GM19468 (cell line): ENCODE measurements at regions not wholly inside any gene's neighbourhood (a gene's known extent, or its start where the extent isn't known, plus 50 kb on each side); places are given as distances from the start of the nearest gene placed in this dataset.
A peak's percentile ranks its signal among the peaks of the same experiment; 100 is the strongest.

Experiments
- ATAC-seq: cut with Tn5 transposase; IDR thresholded peaks from one replicate; pipeline ENCODE4 v1.9.1; 2021; ENCODE audit warnings: mild to moderate bottlenecking, moderate library complexity, moderate number of reproducible peaks; ENCODE audit not compliant: unreplicated experiment; ENCODE audit errors: extremely low read depth

GRCh38 chr11:15374418-15374817 lies 259.7 kb downstream of the INSC start:
- ATAC-seq: no peak

DNA sequence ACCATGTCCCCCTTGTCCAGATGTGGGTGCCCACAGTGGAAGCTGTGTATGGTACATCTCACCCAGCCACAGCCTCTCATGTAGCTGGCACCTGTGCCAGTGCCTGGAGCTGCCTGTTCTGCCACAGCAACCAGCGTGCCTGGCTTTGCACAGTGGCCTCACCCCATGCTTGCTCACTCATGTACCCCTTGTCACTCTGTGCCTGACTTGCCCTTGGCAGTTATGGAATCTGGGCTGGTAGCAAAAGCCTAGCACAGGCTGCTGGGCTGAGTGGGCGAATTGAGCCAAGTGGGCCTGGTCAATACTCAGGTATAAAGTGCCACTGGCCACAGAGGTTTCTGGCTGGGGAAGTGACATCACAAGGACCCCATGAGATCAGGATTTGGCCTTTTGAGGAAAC lies 264.2 kb downstream of the INSC start:
- ATAC-seq: no peak

DNA sequence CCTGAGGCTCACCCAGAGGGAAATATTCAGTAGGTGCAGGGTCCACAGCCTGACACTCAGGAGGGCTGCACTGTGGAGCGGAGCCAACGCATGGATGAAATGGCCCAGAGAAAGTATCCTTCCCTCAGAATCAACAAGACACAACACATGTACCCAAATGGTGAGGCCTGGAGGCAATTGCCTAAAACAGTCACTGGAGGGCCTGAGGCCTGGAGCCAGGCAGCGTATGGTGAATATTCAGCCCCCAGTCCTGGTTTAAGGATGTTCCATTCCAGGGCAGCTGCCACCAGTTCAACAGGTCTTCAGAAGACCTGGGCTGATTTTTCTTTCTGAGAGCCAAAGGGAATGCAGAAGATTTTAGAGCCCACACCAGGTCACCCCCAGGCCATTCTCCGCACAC lies 264.8 kb downstream of the INSC start:
- no peak for ATAC-seq

DNA sequence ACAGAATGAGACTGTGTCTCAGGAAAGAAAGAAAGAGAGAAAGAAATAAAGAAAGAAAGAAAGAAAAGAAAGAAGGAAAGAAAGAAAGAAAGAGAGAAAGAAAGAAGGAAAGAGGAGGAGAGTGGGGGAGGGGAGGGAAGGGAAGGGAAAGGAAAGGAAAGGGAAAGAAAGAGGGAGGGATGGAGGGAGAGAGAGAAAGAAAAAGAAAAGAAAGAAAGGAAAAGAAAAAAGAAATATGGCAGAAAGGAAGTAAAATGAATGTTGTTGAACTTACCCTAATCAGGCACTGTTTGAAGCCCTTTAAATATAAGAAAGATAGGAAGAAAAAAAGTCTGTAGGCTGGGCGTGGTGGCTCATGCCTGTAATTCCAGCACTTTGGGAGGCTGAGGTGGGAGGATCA lies 276.1 kb downstream of the INSC start:
- no peak for ATAC-seq

DNA sequence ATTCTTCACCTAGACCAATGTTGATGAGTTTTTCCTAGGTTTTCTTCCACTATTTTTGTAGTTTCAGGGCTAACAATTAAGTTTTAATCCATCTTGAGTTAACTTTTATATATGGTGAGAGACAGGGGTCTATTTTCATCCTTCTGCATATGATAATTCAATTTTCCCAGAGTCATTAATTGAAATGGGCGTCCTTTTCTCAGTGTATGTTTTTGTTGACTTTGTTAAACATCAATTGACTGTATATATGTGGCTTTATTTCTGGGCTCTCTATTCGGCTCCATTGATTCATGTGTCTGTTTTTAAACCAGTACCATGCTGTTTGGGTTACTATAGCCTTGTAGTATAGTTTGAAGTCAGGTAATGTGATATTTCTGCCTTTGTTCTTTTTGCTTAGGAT lies 282.1 kb downstream of the INSC start:
- no peak for ATAC-seq

GRCh38 chr11:15406851-15407351 lies 292.2 kb downstream of the INSC start:
- ATAC-seq: no peak

DNA sequence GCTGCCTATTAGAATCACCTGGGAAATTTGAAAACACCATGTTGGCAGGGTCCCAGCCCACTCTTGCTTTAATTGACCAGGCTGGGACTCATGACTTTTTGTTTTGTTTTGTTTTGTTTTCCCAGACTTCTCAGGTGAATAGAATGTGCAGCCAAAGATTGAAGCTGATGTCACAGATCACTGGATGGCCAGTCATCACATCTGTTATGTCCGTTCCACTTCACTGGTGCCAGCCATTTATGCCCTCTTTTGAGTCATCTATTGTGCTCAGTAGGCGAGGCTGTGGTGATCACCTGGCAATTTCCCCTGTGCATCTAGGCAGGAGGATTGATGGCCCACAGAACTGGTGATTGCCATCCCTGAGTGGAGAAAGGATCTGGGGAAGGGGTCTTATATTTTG lies 297.3 kb downstream of the INSC start:
- no peak for ATAC-seq

GRCh38 chr11:15418921-15419320 lies 304.2 kb downstream of the INSC start:
- no peak for ATAC-seq

GRCh38 chr11:15419696-15420095 lies 305.0 kb downstream of the INSC start:
- ATAC-seq: no peak

GRCh38 chr11:15430381-15430780 lies 315.7 kb downstream of the INSC start:
- no peak for ATAC-seq

DNA sequence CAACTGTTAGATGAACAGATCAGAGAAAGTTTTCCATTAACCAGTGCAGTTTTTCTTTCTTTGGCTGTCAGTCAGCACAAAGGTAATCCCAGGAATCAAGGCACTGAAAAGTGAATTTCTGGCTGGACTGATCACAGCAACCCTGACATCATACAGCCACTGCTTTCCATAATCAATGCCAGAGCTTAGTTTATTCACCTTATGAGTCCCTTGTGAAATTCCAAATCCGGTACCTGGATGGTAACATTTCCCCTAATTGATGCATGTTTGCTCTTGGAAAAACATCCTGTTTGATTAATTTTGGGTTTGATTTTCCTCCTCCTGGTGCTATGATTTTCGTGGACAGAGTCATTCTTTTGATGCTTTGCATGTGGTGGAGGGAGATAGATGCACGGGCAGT lies 319.8 kb downstream of the INSC start:
- ATAC-seq: no peak

DNA sequence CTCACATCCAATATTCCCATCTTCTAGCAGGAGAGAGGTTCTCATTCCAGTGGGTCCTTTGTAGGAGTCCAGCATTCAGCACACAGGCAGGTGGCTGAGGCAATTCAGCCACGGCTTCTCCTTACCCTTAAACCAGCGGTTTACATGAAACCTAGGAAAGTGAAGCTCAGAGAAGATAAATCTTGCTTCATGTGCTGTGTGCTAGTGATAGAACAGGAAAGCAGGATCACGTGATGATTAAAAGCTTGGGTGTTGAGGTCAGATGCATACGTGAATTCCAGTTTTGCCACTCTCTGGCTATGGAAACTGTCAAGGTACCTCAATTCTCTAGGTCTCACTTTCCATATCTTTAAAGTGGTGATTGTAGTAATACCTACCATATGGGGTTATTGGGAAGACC lies 331.6 kb downstream of the INSC start:
- no peak for ATAC-seq

- ATAC-seq: no peak
These were observed 332.2 kb downstream of the INSC start for GRCh38 chr11:15446929-15447328.

DNA sequence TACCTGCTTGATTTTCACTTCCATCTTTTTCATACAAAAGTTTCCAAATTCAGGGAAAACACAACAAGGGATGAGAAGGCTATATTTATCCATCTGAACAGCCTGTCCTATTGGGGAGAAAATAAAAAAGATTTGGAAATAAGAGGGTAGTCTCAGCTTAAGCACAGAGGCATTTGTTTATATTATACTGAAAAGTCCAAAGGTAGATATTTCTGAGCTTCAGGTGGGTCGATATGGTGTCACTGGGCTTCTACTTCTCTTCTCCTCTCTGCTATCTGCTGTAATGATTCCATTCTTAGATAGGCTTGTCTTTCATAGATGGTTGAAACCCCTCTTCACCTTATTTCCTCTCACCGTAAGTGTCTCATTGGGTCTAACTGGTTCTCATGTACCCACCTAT lies 337.0 kb downstream of the INSC start:
- ATAC-seq: no peak

DNA sequence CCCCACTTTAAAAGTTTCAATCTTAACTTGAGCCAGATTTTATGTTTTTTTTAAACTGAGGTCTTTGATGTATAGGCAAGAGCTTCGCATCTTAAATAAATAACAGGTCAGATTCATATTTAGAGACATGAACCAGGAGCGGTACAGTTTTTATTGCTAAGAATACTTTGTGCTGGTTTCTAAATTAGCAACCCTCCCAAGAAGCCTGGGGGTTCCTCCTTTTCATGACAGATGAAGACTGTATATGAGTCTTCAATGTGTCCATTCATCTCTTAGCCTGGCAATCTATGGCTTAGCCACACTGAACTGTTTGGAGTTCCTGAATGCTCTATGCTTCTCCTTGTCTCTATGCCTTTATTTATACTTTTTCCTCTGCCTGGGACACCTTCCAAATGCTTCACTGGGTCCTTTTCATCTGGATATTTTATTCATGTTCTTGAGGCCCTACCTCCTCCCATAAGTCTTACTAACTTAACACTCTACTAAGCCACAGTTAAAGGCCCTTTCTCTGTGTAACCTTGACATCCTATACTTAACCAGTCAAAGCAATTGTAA lies 338.6 kb downstream of the INSC start:
- ATAC-seq: no peak

- ATAC-seq: no peak
These were observed 353.7 kb downstream of the INSC start for GRCh38 chr11:15468466-15468865.

GRCh38 chr11:15471048-15471894 lies 356.5 kb downstream of the INSC start:
- no peak for ATAC-seq

GRCh38 chr11:15471895-15472799 lies 357.4 kb downstream of the INSC start:
- ATAC-seq: no peak

DNA sequence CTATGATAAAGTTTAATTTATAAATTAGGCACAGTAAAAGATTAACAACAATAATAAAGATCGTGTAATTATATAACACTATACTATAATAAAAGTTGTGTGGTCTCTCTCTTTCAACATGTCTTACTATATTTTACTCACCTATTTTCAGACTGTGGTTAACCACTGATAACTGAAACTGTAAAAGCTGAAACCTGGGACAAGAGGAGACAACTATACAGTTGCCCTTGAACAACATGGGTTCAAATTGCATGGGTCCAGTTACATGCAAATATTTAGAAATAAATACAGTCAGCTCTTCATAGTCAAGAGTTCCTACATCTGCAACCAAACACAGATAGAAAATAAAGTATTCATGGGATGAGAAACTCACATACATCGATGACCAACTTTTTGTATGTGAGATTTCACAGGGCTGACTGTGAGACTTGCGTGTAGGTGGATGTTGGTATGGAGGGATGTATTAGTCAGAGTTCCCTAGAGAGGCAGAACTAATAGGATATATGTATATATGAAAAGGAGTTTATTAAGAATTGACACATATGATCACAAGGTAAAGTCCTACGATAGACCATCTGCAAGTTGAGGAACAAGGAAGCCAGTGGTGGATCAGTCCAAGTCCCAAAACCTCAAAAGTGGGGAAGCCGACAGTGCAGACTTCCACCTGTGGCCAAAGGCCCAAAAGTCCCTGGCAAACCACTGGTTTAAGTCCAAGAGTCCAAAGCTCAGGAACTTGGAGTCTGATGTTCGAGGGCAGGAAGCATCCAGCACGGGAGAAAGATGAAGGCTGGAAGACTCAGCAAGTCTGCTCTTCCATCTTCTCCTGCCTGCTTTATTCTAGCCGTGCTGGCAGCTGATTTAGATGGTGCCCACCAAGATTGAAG lies 359.5 kb downstream of the INSC start:
- ATAC-seq: peak; percentile 24

DNA sequence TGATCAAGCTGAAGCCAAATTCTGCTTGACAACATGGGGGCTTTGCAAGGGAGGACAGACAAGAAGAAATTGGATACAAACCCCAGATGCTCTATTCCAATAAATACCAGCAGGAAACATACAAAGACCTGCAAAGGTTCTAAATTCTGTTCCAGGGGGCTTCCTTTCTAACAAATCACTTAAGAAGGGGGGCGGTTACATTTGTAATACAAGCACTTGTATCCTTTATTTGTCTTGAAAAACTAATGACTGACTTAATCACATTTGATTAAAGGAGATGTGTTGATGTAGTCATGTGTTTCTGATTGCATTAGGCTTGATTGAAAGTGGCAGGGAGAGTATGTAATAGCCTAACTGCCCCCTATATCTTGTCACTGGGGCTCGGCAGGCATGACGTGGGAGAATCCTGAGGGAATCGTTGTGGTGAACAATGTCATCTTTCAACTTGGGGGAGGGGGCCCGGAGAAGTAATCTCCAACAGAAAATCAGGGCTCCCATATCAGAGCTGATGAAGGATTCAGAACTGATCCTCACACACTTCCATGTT lies 361.7 kb downstream of the INSC start:
- ATAC-seq: no peak
